Smooth muscle cell (in vitro differentiated cells): ENCODE measurements at regions not wholly inside any gene's neighbourhood (a gene's known extent, or its start where the extent isn't known, plus 50 kb on each side); places are given as distances from the start of the nearest gene placed in this dataset.
"Not testable (repeated sequence)": the region's sequence is repeated elsewhere in the genome, so short reads cannot be mapped to it uniquely, and the experiment has no call there.

ENCODE experiments used
- DNase-seq: peaks from one replicate; lab custom pipeline; 2025; ENCODE audit not compliant: unreplicated experiment; lab: John Stamatoyannopoulos, UW
- H2AFZ ChIP-seq: fragments of 200-600 bp; sonication (generic); 2 replicates; pipeline ENCODE4 v1.6.0; 2016; ENCODE audit warnings: antibody characterized with exemption, low read depth, mild to moderate bottlenecking
- H3F3A ChIP-seq: fragments of 200-600 bp; sonication (generic); 2 replicates; pipeline ENCODE4 v1.6.0; 2017; ENCODE audit warnings: antibody characterized with exemption, low read depth
- H3K27ac ChIP-seq: fragments of 200-600 bp; sonication (generic); 2 replicates; pipeline ENCODE4 v1.5.1; 2016; ENCODE audit warnings: low read depth, mild to moderate bottlenecking
- H3K27me3 ChIP-seq: fragments of 200-600 bp; sonication (generic); 2 replicates; pipeline ENCODE4 v1.6.1; 2016; ENCODE audit warnings: low read depth, mild to moderate bottlenecking
- H3K36me3 ChIP-seq: fragments of 200-600 bp; sonication (generic); 2 replicates; pipeline ENCODE4 v1.5.1; 2016; ENCODE audit warnings: low read depth
- H3K4me1 ChIP-seq: fragments of 200-600 bp; sonication (generic); 2 replicates; pipeline ENCODE4 v1.5.1; 2016; ENCODE audit warnings: low read depth
- H3K4me2 ChIP-seq: fragments of 200-600 bp; sonication (generic); 2 replicates; pipeline ENCODE4 v1.6.0; 2016; ENCODE audit warnings: mild to moderate bottlenecking
- H3K4me3 ChIP-seq: fragments of 200-600 bp; sonication (generic); 2 replicates; pipeline ENCODE4 v1.5.1; 2016; ENCODE audit warnings: mild to moderate bottlenecking
- H3K79me2 ChIP-seq: fragments of 200-600 bp; sonication (generic); 2 replicates; pipeline ENCODE4 v1.6.0; 2016; ENCODE audit warnings: low read depth, mild to moderate bottlenecking
- H3K9ac ChIP-seq: fragments of 200-600 bp; sonication (generic); 2 replicates; pipeline ENCODE4 v1.6.0; 2016; ENCODE audit warnings: low read depth
- H3K9me3 ChIP-seq: fragments of 200-600 bp; sonication (generic); replicated peaks from 2 replicates; pipeline ENCODE4 v1.5.1; 2016; ENCODE audit warnings: low read depth
- H4K20me1 ChIP-seq: fragments of 200-600 bp; sonication (generic); 2 replicates; pipeline ENCODE4 v1.6.0; 2016; ENCODE audit warnings: low read depth
- WGBS: methylation state at CpG from one replicate; pipeline ENCODE4 v1.1.7; 2016; ENCODE audit warnings: low lambda C conversion rate; 5-methylcytosine and 5-hydroxymethylcytosine counted together
- TF ChIP-seq, protein P1 (sequence below): fragments of 200-600 bp; sonication (generic); IDR thresholded peaks from 2 replicates; pipeline ENCODE4 v1.5.1; 2017; ENCODE audit warnings: borderline replicate concordance, mild to moderate bottlenecking, antibody characterized with exemption; ENCODE audit not compliant: insufficient read depth, poor library complexity, severe bottlenecking

DNA sequence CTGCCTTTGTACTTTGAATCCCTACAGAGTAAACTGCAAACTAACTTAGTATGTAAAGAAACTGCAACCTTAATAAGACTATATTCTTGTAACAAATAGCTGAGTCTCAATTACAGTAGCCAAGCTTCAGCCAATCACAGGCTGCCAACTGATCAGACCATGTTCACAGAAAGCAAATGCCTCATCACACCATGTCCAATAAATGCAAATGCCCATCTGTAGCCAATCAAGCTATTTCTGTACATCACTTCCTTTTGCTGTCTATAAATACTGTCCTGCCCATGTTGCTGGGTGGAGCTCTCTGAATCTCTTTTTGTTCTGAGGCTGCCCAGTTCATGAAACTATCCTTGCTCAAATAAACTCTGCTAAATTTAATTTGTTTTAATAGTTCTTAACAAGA, 531.7 kb upstream of the TOM1L1 start:
- Histone ChIP-seq H3K4me2 (no peak overlapping the region), H3K4me1 (no peaks in the 10 kb centered on the region)

GRCh38 chr17:54372069-54372749, 528.4 kb upstream of the TOM1L1 start:
- Histone ChIP-seq H3K4me1 (no peaks in the 10 kb centered on the region), H3K79me2 (no peaks in the 10 kb centered on the region), H3K27me3 (no peaks in the 10 kb centered on the region), H3K36me3 (no peaks in the 10 kb centered on the region), H3F3A (no peaks in the 10 kb centered on the region), H3K4me3 (no peak overlapping the region), H3K9me3 (no peaks in the 10 kb centered on the region), H2AFZ (peak overlapping the region; percentile 6), H3K4me2 (no peak overlapping the region), H3K27ac (no peak overlapping the region), H4K20me1 (no peaks in the 10 kb centered on the region), H3K9ac (no peak overlapping the region)
- WGBS: 64% methylated on average over 2 of the region's 2 CpGs
- TF ChIP-seq, protein P1, sequence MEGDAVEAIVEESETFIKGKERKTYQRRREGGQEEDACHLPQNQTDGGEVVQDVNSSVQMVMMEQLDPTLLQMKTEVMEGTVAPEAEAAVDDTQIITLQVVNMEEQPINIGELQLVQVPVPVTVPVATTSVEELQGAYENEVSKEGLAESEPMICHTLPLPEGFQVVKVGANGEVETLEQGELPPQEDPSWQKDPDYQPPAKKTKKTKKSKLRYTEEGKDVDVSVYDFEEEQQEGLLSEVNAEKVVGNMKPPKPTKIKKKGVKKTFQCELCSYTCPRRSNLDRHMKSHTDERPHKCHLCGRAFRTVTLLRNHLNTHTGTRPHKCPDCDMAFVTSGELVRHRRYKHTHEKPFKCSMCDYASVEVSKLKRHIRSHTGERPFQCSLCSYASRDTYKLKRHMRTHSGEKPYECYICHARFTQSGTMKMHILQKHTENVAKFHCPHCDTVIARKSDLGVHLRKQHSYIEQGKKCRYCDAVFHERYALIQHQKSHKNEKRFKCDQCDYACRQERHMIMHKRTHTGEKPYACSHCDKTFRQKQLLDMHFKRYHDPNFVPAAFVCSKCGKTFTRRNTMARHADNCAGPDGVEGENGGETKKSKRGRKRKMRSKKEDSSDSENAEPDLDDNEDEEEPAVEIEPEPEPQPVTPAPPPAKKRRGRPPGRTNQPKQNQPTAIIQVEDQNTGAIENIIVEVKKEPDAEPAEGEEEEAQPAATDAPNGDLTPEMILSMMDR: no peak
- no peak for DNase-seq

More for the DNA sequence above, 531.7 kb upstream of the TOM1L1 start:
- TF ChIP-seq, protein P1: no peak
- H3K4me3 ChIP-seq: no peak overlapping the region
- H3K9ac ChIP-seq: no peak overlapping the region
- no peaks in the 10 kb centered on the region for H3K36me3 ChIP-seq
- no peak overlapping the region for H2AFZ ChIP-seq
- no peaks in the 10 kb centered on the region for H3K27me3 ChIP-seq
- H3K9me3 ChIP-seq: no peaks in the 10 kb centered on the region
- no peaks in the 10 kb centered on the region for H4K20me1 ChIP-seq
- H3K27ac ChIP-seq: no peak overlapping the region
- no peak for DNase-seq
- no peaks in the 10 kb centered on the region for H3F3A ChIP-seq
- H3K79me2 ChIP-seq: no peaks in the 10 kb centered on the region

- Histone ChIP-seq H3K9ac (no peak overlapping the region), H3K9me3 (no peaks in the 10 kb centered on the region), H3F3A (no peaks in the 10 kb centered on the region), H3K36me3 (no peaks in the 10 kb centered on the region), H3K4me2 (no peak overlapping the region), H3K4me3 (no peak overlapping the region), H3K79me2 (no peaks in the 10 kb centered on the region), H4K20me1 (no peaks in the 10 kb centered on the region), H3K4me1 (no peaks in the 10 kb centered on the region), H3K27me3 (no peaks in the 10 kb centered on the region), H2AFZ (no peak overlapping the region), H3K27ac (no peak overlapping the region)
- TF ChIP-seq, protein P1: no peak
- no peak for DNase-seq
- WGBS: 74% methylated on average over 1 of the region's 1 CpG
Observed at GRCh38 chr17:54373970-54374369, 526.7 kb upstream of the TOM1L1 start.

GRCh38 chr17:54376409-54376808, 524.2 kb upstream of the TOM1L1 start:
- not testable (repeated sequence) for H3K9me3 ChIP-seq, H3K27ac ChIP-seq, H3F3A ChIP-seq, DNase-seq, H3K27me3 ChIP-seq, H3K4me3 ChIP-seq, H3K36me3 ChIP-seq, H3K4me2 ChIP-seq, H2AFZ ChIP-seq, H3K79me2 ChIP-seq, H3K9ac ChIP-seq, H4K20me1 ChIP-seq, H3K4me1 ChIP-seq
- 91% methylated on average over 6 of the region's 6 CpGs for WGBS
